ENCODE measurements at regions not wholly inside any gene's neighbourhood (a gene's known extent, or its start where the extent isn't known, plus 50 kb on each side); places are given as distances from the start of the nearest gene placed in this dataset.

- no peak for TF ChIP-seq CTCF (IDR thresholded peaks at IDR 0.05; ENCODE audit: insufficient read depth, low read length)
- no peak for TF ChIP-seq REST (IDR thresholded peaks at IDR 0.05; ENCODE audit: insufficient replicate concordance, low read depth)
- TF ChIP-seq GABPA (IDR thresholded peaks at IDR 0.05; ENCODE audit: low read depth), result no peak
- no peak for TF ChIP-seq POLR2AphosphoS5 (IDR thresholded peaks at IDR 0.05; ENCODE audit: low read depth)
- no peak for TF ChIP-seq SPI1 (IDR thresholded peaks at IDR 0.05; ENCODE audit: borderline replicate concordance, low read depth)
Measured at GRCh38 chr12:127592245-127592644, 674.7 kb upstream of the TMEM132C start.

Data from HL-60 (cell line).